NCI-H82 (cell line): ENCODE measurements at regions not wholly inside any gene's neighbourhood (a gene's known extent, or its start where the extent isn't known, plus 50 kb on each side); places are given as distances from the start of the nearest gene placed in this dataset.

Source experiments
- DNase-seq: peaks from one replicate; lab custom pipeline; 2025; lab: John Stamatoyannopoulos, UW

GRCh38 chr6:41428996-41429421 lies 93.6 kb downstream of the NCR2 start:
- DNase-seq = no peak

GRCh38 chr6:41429506-41430504 lies 94.4 kb downstream of the NCR2 start:
- DNase-seq = no peak

GRCh38 chr6:41430875-41431274 lies 95.5 kb downstream of the NCR2 start:
- no peak for DNase-seq

GRCh38 chr6:41432280-41432679 lies 96.9 kb downstream of the NCR2 start:
- no peak for DNase-seq

- DNase-seq = no peak
Observed at GRCh38 chr6:41434803-41435481, 99.5 kb downstream of the NCR2 start.

GRCh38 chr6:41437604-41438003 lies 102.2 kb downstream of the NCR2 start:
- DNase-seq = no peak

GRCh38 chr6:41438746-41439145 lies 103.3 kb downstream of the NCR2 start:
- no peak for DNase-seq

GRCh38 chr6:41439524-41440418 lies 104.4 kb downstream of the NCR2 start:
- DNase-seq = peak; percentile 87

GRCh38 chr6:41440958-41441357 lies 105.2 kb upstream of the FOXP4 start:
- no peak for DNase-seq

GRCh38 chr6:41441598-41442351 lies 104.4 kb upstream of the FOXP4 start:
- no peak for DNase-seq

GRCh38 chr6:41442352-41442672 lies 103.9 kb upstream of the FOXP4 start:
- no peak for DNase-seq

- peak; percentile 66 for DNase-seq
Observed at GRCh38 chr6:41442800-41443501, 103.2 kb upstream of the FOXP4 start.

- no peak for DNase-seq
Observed at GRCh38 chr6:41443616-41444525, 102.3 kb upstream of the FOXP4 start.

- DNase-seq = no peak
Observed at GRCh38 chr6:41445261-41445660, 100.9 kb upstream of the FOXP4 start.

- no peak for DNase-seq
Observed at GRCh38 chr6:41446132-41446531, 100.0 kb upstream of the FOXP4 start.

GRCh38 chr6:41446907-41447545 lies 99.2 kb upstream of the FOXP4 start:
- DNase-seq = no peak

GRCh38 chr6:41448256-41448655 lies 97.9 kb upstream of the FOXP4 start:
- DNase-seq = no peak

GRCh38 chr6:41449399-41450245 lies 96.6 kb upstream of the FOXP4 start:
- peak; percentile 47 for DNase-seq
